K562 (cell line): ENCODE measurements at regions not wholly inside any gene's neighbourhood (a gene's known extent, or its start where the extent isn't known, plus 50 kb on each side); places are given as distances from the start of the nearest gene placed in this dataset.

ENCODE experiments used
- BCOR ChIP-seq: fragments of 450-650 bp; IDR thresholded peaks from 2 replicates; pipeline ENCODE4 v1.6.1; 2016
- CBX1 ChIP-seq: sonication (generic); IDR thresholded peaks from 2 replicates; pipeline ENCODE4 v1.6.1; 2016; ENCODE audit warnings: antibody characterized with exemption, low read depth, mild to moderate bottlenecking
- CHD2 ChIP-seq: IDR thresholded peaks from 2 replicates; pipeline ENCODE4 v1.6.1; 2011; ENCODE audit warnings: low read depth, low read length
- CREM ChIP-seq: IDR thresholded peaks from 2 replicates; pipeline ENCODE4 v1.6.1; 2014; ENCODE audit warnings: antibody characterized with exemption, low read depth
- ETV5 ChIP-seq: sonication (generic); formaldehyde crosslinking; IDR thresholded peaks from 2 replicates; pipeline ENCODE4 v1.4.0; 2020; ENCODE audit warnings: low read depth, mild to moderate bottlenecking, missing genetic modification reagents
- FOXP1 ChIP-seq: sonication (generic); formaldehyde crosslinking; IDR thresholded peaks from 2 replicates; pipeline ENCODE4 v1.8.0; 2022; ENCODE audit warnings: mild to moderate bottlenecking, missing genetic modification reagents
- JUND ChIP-seq, 2 experiments: IDR thresholded peaks; 2 replicates in 1 of 2; 3 replicates in 1 of 2; pipeline ENCODE4 v1.6.1; 2011; ENCODE audit warnings: borderline replicate concordance in 2 of 2, low read depth in 2 of 2, low read length in 2 of 2, improper control_type of control experiment in 1 of 2, missing biosample characterization in 1 of 2, missing genetic modification characterization in 1 of 2, missing genetic modification reagents in 1 of 2
- MAFG ChIP-seq: fragments of 450-650 bp; conservative IDR thresholded peaks from 2 replicates; pipeline ENCODE4 v1.6.1; 2016; ENCODE audit warnings: missing genetic modification characterization, missing compliant biosample characterization
- MAFK ChIP-seq: IDR thresholded peaks from 2 replicates; pipeline ENCODE4 v1.6.1; 2011; ENCODE audit warnings: low read length, improper control_type of control experiment
- MYC ChIP-seq, 2 experiments: fragments of 250-450 bp in 1 of 2; sonication (Bioruptor Pico) in 1 of 2; IDR thresholded peaks; 2 replicates each; pipeline versions ENCODE4 v1.5.1 to v1.6.1; 2012 to 2021; ENCODE audit warnings: low read depth in 2 of 2, borderline replicate concordance in 1 of 2, improper control_type of control experiment in 1 of 2, low read length in 1 of 2, mild to moderate bottlenecking in 1 of 2, moderate library complexity in 1 of 2
- POLR3G ChIP-seq: IDR thresholded peaks from 2 replicates; pipeline ENCODE4 v1.6.1; 2011; ENCODE audit not compliant: insufficient read length, insufficient replicate concordance; ENCODE audit errors: extremely low read depth
- RFX5 ChIP-seq: IDR thresholded peaks from 2 replicates; pipeline ENCODE4 v1.6.1; 2011; ENCODE audit warnings: low read depth, mild to moderate bottlenecking, improper control_type of control experiment, low read length
- SMAD2 ChIP-seq: fragments of 150-350 bp; IDR thresholded peaks from 2 replicates; pipeline ENCODE4 v1.6.1; 2014; ENCODE audit warnings: low read depth, mild to moderate bottlenecking, low read length
- SNAPC5 ChIP-seq: fragments of 250-450 bp; sonication (Bioruptor Pico); IDR thresholded peaks from 2 replicates; pipeline ENCODE4 v1.8.0; 2021; ENCODE audit warnings: moderate library complexity, mild to moderate bottlenecking, inconsistent platforms
- SP2 ChIP-seq: IDR thresholded peaks from 2 replicates; pipeline ENCODE4 v1.6.1; 2011; ENCODE audit warnings: mild to moderate bottlenecking, low read depth, low read length, moderate library complexity; ENCODE audit not compliant: poor library complexity, severe bottlenecking; ENCODE audit errors: extremely low read depth
- SREBF1 ChIP-seq: fragments of 150-350 bp; IDR thresholded peaks from 2 replicates; pipeline ENCODE4 v1.6.1; 2014; ENCODE audit warnings: antibody characterized with exemption, low read depth, low read length, borderline replicate concordance
- STAT5A ChIP-seq: IDR thresholded peaks from 2 replicates; pipeline ENCODE4 v1.6.1; 2012; ENCODE audit warnings: low read length, inconsistent platforms, borderline replicate concordance
- ZFP30 ChIP-seq: fragments of 250-450 bp; sonication (Bioruptor Pico); IDR thresholded peaks from 2 replicates; pipeline ENCODE4 v1.8.0; 2022; ENCODE audit warnings: moderate library complexity, mild to moderate bottlenecking, inconsistent platforms, borderline replicate concordance
- ZMIZ1 ChIP-seq, 2 experiments: fragments of 150-350 bp in 1 of 2; IDR thresholded peaks; 2 replicates each; pipeline ENCODE4 v1.6.1; 2012 to 2016; ENCODE audit warnings: low read depth in 2 of 2, low read length in 2 of 2, mild to moderate bottlenecking in 1 of 2, moderate library complexity in 1 of 2
- ZNF253 ChIP-seq: fragments of 250-450 bp; sonication (Bioruptor Pico); conservative IDR thresholded peaks from 2 replicates; pipeline ENCODE4 v1.6.1; 2021; ENCODE audit warnings: mild to moderate bottlenecking
- ZNF274 ChIP-seq: IDR thresholded peaks from 2 replicates; pipeline ENCODE4 v1.6.1; 2011; ENCODE audit warnings: low read depth, mild to moderate bottlenecking, low read length, moderate library complexity, borderline replicate concordance
- ZNF347 ChIP-seq: fragments of 450-650 bp; formaldehyde crosslinking; IDR thresholded peaks from 2 replicates; pipeline ENCODE4 v1.4.0; 2020; ENCODE audit warnings: low read depth, mild to moderate bottlenecking, moderate library complexity
- ZNF764 ChIP-seq: fragments of 250-450 bp; sonication (Bioruptor Pico); IDR thresholded peaks from 2 replicates; pipeline ENCODE4 v1.4.0; 2020; ENCODE audit warnings: low read depth, mild to moderate bottlenecking, moderate library complexity
- ZNF785 ChIP-seq: fragments of 250-450 bp; sonication (Bioruptor Pico); IDR thresholded peaks from 2 replicates; pipeline ENCODE4 v1.4.0; 2020; ENCODE audit warnings: mild to moderate bottlenecking
- TF ChIP-seq, protein P1 (sequence below): fragments of 450-650 bp; formaldehyde crosslinking; IDR thresholded peaks from 2 replicates; pipeline ENCODE4 v1.4.0; 2020; ENCODE audit warnings: mild to moderate bottlenecking

DNA sequence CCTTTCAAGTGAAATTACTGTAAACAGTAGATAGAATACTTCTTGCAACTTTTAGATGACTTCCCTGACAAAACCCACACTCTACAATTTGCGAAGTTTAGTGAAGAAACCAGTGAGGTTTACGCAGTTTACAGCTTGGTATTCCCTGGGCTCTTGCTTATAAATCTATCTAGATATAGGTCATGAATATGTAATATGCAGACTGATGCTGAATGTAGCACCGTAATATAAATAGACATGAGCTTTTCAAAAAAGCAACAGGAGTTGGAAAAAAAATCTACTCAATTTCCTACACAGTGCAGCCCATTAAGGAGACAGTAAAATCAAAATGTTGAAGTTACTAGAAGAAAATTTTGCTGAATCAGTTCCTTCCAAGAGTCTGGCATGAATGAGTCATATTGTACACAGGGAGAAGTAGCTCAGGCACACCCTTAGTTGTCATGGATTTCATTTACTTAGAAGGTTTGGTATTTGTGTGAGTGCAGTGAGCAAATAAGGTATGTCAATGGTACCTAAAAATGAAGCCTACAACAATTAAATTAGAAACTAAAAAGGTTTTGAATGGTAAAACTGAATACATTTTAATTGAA lies 67.7 kb upstream of the NEUROD6 start (continued):
- TF ChIP-seq BCOR = no peak
- TF ChIP-seq SREBF1 = no peak
- TF ChIP-seq JUND (IDR thresholded peaks at IDR 0.05; ENCODE audit: borderline replicate concordance, low read depth, low read length) = peak; percentile 86
- TF ChIP-seq JUND (tag; IDR thresholded peaks at IDR 0.05; ENCODE audit: borderline replicate concordance, low read depth, low read length) = peak; percentile 90; the same call in 2 of the 3 replicates
- TF ChIP-seq ZMIZ1 (IDR thresholded peaks at IDR 0.05; ENCODE audit: low read depth in 2 of 2, low read length in 2 of 2) = no peak
- no peak for TF ChIP-seq POLR3G
- no peak for TF ChIP-seq SNAPC5 (CRISPR knock-in tag)
- no peak for TF ChIP-seq SMAD2
- TF ChIP-seq CREM = no peak
- TF ChIP-seq MYC (IDR thresholded peaks at IDR 0.05; ENCODE audit: low read depth, low read length) = no peak
- TF ChIP-seq MYC (CRISPR knock-in tag; IDR thresholded peaks at IDR 0.05; ENCODE audit: borderline replicate concordance, low read depth) = no peak
- TF ChIP-seq ZNF253 = no peak
- no peak for TF ChIP-seq CHD2
- TF ChIP-seq STAT5A = no peak
- TF ChIP-seq ETV5 (CRISPR knock-in tag) = no peak
- no peak for TF ChIP-seq RFX5
- no peak for TF ChIP-seq ZFP30 (CRISPR knock-in tag)
- no peak for TF ChIP-seq FOXP1 (CRISPR knock-in tag)
- TF ChIP-seq MAFK = peak; percentile 85
- no peak for TF ChIP-seq SP2
- no peak for TF ChIP-seq ZNF785
- TF ChIP-seq, protein P1, sequence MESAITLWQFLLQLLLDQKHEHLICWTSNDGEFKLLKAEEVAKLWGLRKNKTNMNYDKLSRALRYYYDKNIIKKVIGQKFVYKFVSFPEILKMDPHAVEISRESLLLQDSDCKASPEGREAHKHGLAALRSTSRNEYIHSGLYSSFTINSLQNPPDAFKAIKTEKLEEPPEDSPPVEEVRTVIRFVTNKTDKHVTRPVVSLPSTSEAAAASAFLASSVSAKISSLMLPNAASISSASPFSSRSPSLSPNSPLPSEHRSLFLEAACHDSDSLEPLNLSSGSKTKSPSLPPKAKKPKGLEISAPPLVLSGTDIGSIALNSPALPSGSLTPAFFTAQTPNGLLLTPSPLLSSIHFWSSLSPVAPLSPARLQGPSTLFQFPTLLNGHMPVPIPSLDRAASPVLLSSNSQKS (CRISPR knock-in tag) = no peak
- peak; percentile 79 for TF ChIP-seq MAFG (tag)
- TF ChIP-seq ZNF764 = no peak
- TF ChIP-seq CBX1 = no peak
- TF ChIP-seq ZNF274 = no peak
- no peak for TF ChIP-seq ZNF347 (CRISPR knock-in tag)
